G401 (cell line): ENCODE measurements at regions not wholly inside any gene's neighbourhood (a gene's known extent, or its start where the extent isn't known, plus 50 kb on each side); places are given as distances from the start of the nearest gene placed in this dataset.
"Not testable (repeated sequence)": the region's sequence is repeated elsewhere in the genome, so short reads cannot be mapped to it uniquely, and the experiment has no call there.

ENCODE experiments used
- DNase-seq: peaks from one replicate; pipeline ENCODE4 v3.0.0-alpha.2; 2015; ENCODE audit warnings: low spot score
- in situ Hi-C: cut with HindIII; loops from 2 replicates; pipeline ENCODE4 v1.10.0; 2016; ENCODE audit warnings: low sequenced_read_pairs, mixed read lengths

DNA sequence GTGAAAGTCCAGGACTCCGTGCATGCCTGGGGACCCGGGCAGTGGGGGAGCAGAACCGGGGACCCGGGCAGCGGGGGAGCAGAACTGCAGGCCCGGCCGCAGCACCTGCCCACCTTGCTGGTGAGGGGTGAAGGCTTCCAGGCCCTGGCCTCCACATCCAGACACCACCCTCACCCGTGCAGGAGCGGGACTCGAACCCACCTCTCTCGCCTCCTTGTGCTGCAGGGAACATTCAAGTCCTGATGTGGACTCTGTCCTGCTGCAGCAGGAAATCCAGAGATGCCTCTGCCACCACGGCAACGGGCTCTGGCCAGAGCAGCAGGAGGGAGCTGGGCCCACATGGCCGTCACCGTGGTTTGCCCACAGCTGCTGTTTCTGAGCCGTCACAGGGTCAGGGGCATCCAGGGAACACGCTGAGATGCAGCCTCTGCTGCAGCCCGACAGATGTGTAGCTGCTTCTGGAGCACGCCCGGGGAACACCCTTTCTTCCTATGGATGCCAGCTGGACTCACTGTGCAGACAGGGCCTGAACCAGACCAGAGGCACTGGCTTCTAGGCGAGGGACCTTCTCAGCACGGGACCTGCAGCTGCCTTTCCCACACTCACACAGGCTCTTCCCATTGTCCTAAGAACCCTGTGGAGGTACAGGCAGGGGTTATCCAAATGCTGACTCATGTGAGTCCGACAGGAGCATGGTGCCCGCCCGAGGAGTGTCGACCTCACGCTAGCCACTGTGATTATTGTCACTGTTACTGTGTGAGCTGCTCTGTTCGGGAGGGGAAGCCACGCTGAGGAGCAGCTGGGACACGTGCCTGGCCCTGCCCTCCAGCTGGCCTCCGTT is 89.2 kb upstream of the CTDP1 start:
- no peak for DNase-seq
- in situ Hi-C loops = no loop called here

DNA sequence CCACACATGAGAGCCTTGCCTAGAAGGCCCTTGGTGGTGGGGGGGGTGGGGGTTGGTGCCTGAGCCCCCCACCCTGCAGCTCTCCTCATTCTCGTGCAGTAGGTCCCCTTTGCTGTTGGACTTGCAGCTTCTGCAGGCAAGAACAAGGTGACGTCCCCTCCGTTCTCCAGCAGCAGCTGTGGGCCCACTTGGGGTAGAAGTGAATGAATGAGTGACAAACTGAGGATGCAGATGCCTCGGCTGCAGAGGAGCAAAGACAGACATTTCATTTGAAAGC is 88.6 kb upstream of the CTDP1 start:
- no peak for DNase-seq
- in situ Hi-C loops = no loop called here

DNA sequence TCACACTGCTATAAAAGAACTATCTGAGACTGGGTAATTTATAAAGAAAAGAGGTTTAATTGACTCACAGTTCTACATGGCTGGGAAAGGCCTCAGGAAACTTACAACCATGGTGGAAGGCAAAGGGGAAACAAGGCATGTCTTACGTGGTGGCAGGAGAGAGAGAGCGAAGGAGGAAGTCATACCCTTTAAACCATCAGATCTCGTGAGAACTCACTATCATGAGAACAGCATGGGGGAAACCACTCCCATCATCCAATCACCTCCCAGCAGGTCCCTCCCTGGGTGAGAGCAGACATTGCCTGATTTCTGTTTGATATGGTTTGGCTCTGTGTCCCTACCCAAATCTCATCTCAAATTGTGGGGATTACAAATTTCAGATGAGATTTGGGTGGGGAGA is 86.9 kb upstream of the CTDP1 start:
- in situ Hi-C loops, DNase-seq: not testable (repeated sequence)

DNA sequence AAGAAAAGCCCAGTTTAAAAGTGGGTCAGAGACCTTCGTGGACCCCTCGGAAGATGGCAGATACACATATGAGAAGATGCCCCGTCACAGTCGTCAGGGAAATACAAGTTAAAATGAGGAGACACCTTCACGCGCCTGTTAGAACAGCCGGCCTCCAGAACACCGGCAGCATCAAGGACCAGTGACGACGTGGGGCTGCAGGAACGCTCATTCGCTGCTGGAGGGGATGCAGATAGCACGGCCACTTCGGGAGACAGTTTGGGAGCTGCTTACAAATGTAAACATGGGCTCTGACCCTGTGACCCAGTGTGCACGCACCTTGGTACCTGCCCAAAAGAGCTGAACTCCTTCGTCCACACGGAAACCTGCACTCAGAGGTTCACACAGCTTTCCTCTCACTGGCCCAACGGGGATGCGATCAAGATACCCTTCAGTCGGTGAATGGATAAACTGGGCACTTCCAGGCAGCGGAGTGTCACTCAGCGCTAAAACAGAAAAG is 83.7 kb upstream of the CTDP1 start:
- no peak for DNase-seq
- in situ Hi-C loops = no loop called here

DNA sequence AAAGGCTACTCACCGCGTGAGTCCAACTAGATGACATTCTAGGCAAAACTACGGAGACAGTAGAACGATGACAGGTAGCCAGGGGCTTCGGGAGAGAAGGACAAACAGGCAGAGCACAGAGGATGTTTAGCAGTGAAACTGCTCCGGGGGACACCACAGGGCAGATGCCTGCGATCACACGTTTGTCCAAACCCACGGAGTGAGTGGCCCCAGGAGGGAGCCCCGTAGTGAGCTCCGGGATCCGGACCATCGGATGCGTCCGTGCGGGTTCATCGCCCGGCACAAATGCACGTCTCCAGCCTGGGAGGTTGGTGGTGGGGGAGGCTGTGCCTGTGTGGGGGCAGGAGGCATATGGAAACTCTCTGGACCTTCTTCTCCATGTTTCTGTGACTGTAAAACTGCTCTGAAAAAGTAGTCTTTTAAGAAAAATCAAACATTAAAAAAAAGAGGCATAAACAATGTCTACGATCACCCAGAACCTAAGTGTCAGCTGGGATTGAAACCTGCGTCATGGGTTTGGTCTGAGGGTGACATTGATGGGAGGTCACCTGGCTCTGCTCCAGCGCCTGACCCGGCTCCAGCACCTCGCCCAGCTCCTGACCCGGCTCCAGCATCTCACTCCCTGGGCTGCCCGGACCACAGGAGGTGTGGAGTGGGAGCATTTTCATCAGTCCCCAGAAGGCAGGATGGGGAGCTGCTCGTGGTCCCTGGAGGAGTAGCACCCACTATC is 83.0 kb upstream of the CTDP1 start:
- in situ Hi-C loops = no loop called here
- no peak for DNase-seq

DNA sequence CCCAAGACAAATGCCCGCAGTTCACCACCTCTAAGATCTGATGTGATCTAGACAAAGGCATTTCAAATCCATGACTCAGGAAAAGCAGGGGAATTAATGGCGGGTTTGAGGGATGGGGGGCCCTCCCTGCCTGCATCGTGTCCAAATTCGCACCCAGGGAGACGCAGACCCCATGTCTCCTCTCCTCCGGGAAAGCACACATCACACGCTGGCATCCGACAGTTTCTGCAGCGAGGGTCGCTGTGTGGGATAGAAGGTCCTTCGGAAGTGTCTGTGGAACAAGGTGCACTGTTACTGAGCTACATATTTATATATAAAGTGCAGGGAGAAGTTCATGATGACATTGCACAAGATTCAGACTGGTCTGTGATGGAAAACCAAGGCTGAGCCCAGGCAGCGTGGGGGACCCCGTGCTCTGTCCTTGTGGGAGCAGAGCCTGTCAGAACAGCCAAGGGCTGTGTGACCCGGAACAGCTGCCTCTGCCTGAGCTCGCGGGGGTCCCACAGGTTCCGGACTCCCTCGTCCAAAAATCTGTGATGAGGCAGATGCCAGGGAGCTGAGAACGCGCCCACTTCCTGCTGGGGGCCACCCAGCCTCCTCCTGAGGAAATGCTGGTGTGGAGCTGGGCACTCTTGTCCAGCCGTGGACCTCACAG is 82.3 kb upstream of the CTDP1 start:
- DNase-seq = no peak
- in situ Hi-C loops = no loop called here

DNA sequence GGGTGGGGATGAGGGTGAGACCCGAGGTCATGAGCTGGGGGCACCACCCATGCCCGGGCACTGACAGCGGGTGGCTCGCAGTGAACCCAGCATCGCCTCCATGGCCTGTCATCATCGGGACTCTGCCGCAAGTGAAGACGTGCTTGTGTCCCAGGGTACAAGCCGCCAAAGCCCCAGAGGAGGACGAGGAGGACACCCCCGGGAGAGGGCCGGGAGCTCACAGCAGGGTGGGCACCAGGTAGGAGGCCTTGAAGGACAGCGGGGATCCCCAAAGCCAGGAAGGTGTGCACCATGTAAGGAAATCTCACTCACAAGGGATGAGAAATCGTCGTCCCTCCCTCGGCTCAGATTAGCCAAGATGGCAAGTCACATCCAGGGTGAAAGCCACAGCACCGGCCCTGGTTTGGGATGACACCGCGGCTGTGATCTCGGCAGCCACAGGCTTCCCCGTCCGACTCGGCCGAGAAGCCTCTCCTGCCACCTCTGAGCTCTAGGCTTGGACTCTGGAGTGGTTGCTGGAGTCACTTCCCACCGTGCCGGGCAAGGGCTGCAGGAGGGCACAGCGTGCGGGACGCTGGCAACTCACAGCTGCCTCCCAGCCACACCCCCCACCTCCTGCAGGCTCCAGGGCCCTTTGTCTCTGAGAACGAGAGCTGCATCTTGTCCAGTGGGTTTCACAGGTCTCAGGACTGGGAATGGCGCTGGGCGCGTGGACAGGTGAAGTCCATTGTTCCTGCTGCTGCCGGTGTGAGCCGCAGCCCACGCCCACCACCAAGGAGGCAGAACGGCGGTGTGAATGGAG is 81.6 kb upstream of the CTDP1 start:
- in situ Hi-C loops = no loop called here
- DNase-seq = no peak

DNA sequence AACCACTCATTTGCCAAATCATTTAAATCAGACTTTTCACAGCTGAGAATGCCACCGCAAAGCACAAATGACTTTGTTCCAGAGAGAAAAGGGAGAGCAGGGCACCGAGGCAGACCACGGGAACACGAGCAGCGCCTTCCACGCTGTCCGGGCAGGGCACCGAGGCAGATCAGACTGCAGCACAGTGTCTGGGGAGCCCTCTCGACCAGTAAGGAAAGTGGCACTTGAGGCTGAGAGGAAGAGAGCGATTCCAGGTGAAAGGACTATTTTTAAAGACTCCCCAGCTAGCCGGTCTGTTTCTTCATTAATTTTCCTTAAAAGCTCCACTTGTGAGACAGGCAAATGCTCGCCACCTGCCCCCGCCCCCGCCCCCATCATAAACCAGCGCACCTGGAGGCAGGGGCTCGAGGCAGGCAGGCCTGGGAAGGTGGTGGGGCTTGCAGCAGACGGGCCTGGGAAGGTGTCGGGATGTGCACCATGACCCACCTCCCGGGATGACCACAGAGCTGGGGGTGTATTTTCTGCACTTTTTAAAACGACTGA is 80.9 kb upstream of the CTDP1 start:
- DNase-seq = no peak
- in situ Hi-C loops = no loop called here

DNA sequence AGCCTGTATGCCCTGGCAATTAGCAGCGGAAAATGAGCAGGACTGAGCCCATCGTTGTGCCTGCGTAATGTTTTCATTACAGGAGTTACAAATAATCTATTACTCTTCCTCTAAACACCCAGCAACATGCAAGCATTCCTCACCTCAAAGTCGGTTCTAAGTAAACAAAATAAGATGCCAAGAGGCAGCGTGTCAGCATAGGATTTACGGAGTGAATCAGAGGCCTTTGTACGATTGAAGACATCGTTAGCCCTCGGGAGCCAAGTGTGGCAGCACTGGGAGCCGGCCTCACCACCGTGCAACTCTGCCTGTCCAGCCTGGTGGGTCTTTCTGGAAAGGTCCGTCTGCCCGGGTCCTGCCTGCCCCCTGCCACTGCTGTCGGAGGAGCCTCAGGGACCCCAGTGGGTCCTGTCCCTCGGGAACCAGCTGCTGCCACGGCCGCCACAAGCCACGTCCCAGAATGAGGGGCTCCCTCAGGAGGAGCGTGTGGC is 80.1 kb upstream of the CTDP1 start:
- no peak for DNase-seq
- in situ Hi-C loops = no loop called here

DNA sequence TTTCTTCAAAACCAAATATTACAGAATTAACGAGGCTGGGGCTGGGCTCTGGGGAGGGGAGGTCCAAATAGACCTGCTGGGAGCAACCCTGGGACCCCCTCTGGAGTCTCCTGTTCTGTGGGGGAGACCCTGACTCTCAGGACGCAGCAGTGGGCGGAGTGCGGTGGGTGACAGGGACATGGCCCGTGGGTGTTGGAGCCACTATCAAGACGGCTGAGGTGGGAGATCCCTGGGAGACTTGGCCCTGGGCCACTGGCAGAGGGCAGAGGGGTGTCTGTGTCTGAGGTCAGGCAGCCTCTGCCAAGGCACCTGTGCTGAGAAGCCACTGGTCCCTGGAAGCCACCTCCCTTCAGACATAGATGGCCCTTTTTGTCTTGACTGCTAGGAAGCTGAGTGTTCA is 79.5 kb upstream of the CTDP1 start:
- in situ Hi-C loops = no loop called here
- DNase-seq = no peak

DNA sequence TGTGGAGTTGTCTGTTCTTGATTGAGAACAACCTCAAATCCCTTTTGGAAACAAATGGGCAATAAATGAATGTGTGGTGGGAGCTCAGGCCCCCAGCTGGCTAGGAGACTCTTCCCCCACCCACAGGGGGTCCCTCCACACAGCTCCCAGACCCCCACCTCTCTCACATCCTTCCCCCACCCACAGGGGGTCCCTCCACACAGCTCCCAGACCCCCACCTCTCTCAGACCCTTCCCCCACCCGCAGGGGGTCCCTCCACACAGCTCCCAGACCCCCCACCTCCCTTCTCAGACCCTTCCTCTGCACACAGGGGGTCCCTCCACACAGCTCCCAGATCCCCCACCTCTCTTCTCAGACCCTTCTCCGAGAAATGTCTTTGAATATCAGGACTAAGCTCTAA is 79.0 kb upstream of the CTDP1 start:
- in situ Hi-C loops = no loop called here
- DNase-seq = no peak

DNA sequence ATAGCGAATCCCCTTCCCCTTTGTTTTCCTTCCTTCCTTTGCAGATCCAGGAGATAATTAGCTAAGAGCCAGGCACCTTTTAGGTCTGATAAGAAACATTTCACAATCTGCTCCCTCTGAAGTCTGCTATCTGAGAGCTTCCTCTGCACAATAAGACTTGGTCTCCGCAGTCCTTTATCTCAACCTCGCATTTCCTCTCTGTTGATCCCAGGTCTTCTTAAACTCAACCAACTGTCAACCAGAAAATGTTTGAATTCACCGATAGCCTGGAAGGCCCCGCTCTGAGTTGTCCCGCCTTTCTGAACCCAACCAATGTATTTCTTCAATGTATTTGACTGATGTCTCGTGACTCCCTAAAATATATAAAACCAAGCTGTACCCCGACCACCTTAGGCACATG is 78.4 kb upstream of the CTDP1 start:
- no peak for DNase-seq
- in situ Hi-C loops = no loop called here

DNA sequence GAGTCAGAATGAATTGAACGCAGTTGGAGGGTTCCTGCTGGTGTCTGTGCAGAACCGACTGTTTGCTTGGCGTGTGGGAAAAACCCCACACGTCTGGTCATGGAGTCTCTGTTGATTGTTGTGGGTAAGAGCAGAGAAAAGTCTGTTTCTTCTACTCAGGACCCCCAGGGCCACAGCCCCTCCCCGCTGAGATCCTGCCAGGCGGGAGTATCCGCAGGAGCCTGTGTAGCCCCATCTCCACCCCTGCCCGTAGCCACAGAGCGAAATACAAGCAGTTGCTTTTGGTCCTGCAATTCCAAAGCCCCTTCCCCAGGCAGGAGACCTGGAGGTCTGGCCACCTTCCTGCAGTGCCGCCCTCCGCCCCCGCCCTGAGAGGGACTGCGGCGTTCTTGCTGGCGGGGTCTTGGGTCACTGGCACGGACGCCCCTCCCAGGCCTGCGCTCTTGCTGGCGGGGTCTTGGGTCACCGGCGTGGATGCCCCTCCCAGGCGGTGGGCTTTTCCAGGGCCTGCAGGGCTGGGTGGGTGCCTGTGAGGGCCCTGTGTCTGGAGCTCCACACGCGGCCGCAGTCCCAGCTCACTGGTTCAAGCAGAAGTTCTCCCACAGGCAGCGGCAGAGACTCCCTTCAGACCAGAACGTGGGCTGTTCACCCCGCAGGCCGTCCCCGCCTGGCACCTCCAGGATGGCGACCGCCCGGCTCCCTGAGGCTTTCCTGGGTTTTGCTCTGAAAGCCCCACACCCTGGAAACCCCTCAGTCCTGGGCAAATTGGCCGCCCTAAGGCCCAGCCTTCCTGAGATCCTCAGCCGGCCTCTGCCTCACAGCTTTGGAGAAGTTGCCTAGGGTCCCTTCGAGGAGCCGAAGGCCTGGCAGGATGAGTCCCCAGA is 76.0 kb upstream of the CTDP1 start:
- no peak for DNase-seq
- in situ Hi-C loops = no loop called here

DNA sequence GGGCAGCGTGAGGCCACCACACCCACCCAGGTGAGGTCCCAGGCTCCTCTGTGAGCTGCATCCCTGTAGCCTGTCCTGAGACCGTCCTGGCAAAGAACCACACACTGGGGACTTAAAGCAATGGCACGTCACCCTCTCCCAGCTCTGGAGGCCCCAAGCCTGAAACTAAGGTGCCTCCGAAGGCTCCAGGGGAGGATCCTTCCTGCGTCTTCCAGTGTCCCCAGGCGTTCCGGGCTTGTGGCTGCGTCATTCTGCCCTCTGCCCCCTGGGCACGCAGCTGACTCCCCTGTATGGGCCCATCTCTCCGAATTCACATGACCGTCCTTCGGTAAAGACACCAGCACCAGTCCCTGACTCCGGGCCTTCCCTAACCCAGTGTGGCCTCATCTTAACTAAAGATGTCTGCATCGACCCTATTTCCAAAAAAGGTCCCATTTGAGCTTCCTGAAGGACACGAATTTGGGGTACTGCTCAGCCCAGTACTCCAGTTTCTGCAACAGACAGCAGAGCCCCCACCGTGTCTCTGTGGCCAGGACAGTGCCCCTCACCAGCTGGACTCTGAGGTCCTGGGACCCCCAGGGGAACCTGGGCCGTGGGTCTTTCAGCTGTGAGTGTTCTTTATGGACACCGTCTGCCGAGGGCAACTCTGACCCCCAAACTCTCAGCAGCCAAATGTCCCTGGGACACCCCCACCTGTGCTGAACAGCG is 75.2 kb upstream of the CTDP1 start:
- in situ Hi-C loops = no loop called here
- no peak for DNase-seq

DNA sequence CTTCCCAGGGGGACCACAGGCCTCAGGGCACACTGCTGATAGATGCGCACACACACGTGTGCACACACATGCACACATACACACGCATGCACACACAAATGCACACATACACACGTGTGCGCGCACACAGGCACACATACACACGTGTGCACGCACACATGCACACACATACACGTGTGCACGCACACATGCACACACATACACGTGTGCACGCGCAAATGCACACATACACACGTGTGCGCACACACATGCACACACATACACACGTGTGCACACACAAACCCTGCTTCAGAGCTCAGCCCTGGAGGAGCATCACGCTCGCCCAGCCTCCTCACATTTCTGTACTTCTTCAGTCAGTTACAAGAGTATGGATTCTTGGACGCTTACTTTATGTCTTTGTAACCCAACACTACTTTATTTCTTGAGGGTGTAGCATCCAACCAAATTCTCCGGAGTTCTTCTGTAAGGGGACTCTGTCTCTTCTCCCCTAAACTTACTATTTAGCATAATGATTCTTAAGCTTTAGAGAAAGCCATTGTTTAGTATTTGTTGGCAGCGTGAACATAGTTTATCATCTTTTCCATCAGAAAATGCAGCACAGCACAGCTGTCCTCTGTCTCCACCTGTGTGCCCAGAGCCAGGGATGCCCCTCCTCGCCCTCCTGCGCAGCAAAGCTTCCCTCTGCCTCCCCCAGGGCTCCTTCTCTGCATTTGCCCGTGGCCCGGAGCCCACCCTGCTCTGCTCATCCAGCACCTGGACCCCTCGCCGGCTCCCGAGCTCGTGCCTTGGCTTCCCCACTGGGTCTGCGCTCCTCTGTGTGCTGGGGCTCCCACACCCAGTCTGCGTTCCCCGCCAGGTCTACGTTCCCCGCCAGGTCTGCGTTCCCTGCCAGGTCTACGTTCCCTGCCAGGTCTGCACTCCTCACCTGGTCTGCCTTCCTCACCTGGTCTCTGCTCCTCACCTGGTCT is 74.4 kb upstream of the CTDP1 start:
- in situ Hi-C loops = no loop called here
- no peak for DNase-seq

DNA sequence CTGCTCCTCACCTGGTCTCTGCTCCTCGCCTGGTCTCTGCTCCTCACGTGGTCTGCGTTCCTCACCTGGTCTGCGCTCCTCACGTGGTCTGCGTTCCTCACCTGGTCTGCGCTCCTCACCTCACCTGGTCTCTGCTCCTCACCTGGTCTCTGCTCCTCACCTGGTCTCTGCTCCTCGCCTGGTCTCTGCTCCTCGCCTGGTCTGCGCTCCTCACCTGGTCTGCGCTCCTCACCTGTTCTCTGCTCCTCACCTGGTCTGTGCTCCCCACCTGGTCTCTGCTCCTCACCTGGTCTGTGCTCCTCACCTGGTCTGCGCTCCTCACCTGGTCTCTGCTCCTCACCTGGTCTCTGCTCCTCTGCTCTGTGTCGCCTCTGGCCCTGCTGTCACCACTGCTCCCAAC is 73.5 kb upstream of the CTDP1 start:
- DNase-seq, in situ Hi-C loops: not testable (repeated sequence)
